A549 (cell line): ENCODE measurements at regions not wholly inside any gene's neighbourhood (a gene's known extent, or its start where the extent isn't known, plus 50 kb on each side); places are given as distances from the start of the nearest gene placed in this dataset.

Experiments
- MAZ ChIP-seq: fragments of 150-350 bp; IDR thresholded peaks from 2 replicates; pipeline ENCODE4 v1.6.1; 2014; ENCODE audit warnings: antibody characterized with exemption, low read depth, low read length, borderline replicate concordance
- POLR2A ChIP-seq: IDR thresholded peaks from 2 replicates; pipeline ENCODE4 v1.6.1; 2012; ENCODE audit warnings: mild to moderate bottlenecking, low read length
- SMC3 ChIP-seq: fragments of >200 bp; sonication (Bioruptor Twin); formaldehyde crosslinking; IDR thresholded peaks from 3 replicates; pipeline ENCODE4 v1.6.1; 2018; ENCODE audit warnings: inconsistent platforms
- ZSCAN20 ChIP-seq: fragments of 250-450 bp; sonication (Bioruptor Pico); IDR thresholded peaks from 2 replicates; pipeline ENCODE4 v1.8.0; 2022; ENCODE audit warnings: mild to moderate bottlenecking, moderate library complexity
- TF ChIP-seq, protein P1 (sequence below): IDR thresholded peaks from 2 replicates; pipeline ENCODE4 v1.6.1; 2012; ENCODE audit warnings: low read depth, borderline replicate concordance
- TF ChIP-seq, protein P2 (sequence below): fragments of >200 bp; sonication (Bioruptor Twin); formaldehyde crosslinking; IDR thresholded peaks from 3 replicates; pipeline ENCODE4 v1.5.1; 2016

DNA sequence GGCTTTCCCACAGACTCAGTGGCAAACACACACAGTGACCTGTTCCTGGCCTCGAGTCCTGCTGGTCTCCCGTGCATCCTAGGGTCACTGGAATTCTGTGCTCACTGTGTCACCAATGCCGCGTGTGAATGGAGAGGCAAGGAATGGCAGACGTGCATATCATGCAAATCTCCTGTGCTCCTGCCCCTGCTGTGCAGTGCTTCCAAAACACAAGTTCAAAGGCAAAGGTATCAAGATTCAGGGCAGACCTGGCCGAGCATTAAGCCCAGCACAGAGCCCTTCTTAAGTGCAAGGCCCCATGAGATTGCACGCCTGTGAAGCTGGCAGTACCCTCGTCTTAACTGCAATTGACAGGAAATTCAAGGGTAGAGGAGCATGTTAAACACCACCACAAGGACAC lies 129.1 kb downstream of the NDUFA10 start:
- TF ChIP-seq MAZ, result no peak
- TF ChIP-seq SMC3, result no peak
- no peak for TF ChIP-seq ZSCAN20
- TF ChIP-seq, protein P1, sequence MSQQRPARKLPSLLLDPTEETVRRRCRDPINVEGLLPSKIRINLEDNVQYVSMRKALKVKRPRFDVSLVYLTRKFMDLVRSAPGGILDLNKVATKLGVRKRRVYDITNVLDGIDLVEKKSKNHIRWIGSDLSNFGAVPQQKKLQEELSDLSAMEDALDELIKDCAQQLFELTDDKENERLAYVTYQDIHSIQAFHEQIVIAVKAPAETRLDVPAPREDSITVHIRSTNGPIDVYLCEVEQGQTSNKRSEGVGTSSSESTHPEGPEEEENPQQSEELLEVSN, result no peak
- no peak for TF ChIP-seq POLR2A
- TF ChIP-seq, protein P2, sequence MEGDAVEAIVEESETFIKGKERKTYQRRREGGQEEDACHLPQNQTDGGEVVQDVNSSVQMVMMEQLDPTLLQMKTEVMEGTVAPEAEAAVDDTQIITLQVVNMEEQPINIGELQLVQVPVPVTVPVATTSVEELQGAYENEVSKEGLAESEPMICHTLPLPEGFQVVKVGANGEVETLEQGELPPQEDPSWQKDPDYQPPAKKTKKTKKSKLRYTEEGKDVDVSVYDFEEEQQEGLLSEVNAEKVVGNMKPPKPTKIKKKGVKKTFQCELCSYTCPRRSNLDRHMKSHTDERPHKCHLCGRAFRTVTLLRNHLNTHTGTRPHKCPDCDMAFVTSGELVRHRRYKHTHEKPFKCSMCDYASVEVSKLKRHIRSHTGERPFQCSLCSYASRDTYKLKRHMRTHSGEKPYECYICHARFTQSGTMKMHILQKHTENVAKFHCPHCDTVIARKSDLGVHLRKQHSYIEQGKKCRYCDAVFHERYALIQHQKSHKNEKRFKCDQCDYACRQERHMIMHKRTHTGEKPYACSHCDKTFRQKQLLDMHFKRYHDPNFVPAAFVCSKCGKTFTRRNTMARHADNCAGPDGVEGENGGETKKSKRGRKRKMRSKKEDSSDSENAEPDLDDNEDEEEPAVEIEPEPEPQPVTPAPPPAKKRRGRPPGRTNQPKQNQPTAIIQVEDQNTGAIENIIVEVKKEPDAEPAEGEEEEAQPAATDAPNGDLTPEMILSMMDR, result no peak
